NCI-H2107 (cell line): ENCODE measurements at regions not wholly inside any gene's neighbourhood (a gene's known extent, or its start where the extent isn't known, plus 50 kb on each side); places are given as distances from the start of the nearest gene placed in this dataset.
"Not testable (repeated sequence)": the region's sequence is repeated elsewhere in the genome, so short reads cannot be mapped to it uniquely, and the experiment has no call there.

Experiments used
- DNase-seq: peaks from one replicate; lab custom pipeline; 2025; lab: John Stamatoyannopoulos, UW

- DNase-seq = no peak
Measured at GRCh38 chr3:194950906-194951628, 265.4 kb downstream of the FAM43A start.

GRCh38 chr3:194951629-194951920 lies 265.9 kb downstream of the FAM43A start:
- not testable (repeated sequence) for DNase-seq

GRCh38 chr3:194951931-194952582 lies 266.4 kb downstream of the FAM43A start:
- no peak for DNase-seq

GRCh38 chr3:194952841-194953241 lies 267.2 kb downstream of the FAM43A start:
- peak; percentile 14 for DNase-seq

GRCh38 chr3:194953291-194953690 lies 267.6 kb downstream of the FAM43A start:
- DNase-seq = no peak

- no peak for DNase-seq
Measured at GRCh38 chr3:194955546-194955945, 269.9 kb downstream of the FAM43A start.

GRCh38 chr3:194955979-194956696 lies 270.5 kb downstream of the FAM43A start:
- DNase-seq = no peak

GRCh38 chr3:194956697-194957396 lies 271.2 kb downstream of the FAM43A start:
- no peak for DNase-seq

- no peak for DNase-seq
Measured at GRCh38 chr3:194957743-194958240, 272.1 kb downstream of the FAM43A start.

- no peak for DNase-seq
Measured at GRCh38 chr3:194959217-194959616, 273.5 kb downstream of the FAM43A start.

GRCh38 chr3:194959666-194960065 lies 274.0 kb downstream of the FAM43A start:
- not testable (repeated sequence) for DNase-seq

- DNase-seq = no peak
Measured at GRCh38 chr3:194960446-194961032, 274.9 kb downstream of the FAM43A start.

- no peak for DNase-seq
Measured at GRCh38 chr3:194961149-194961548, 275.5 kb downstream of the FAM43A start.

GRCh38 chr3:194961571-194961970 lies 275.9 kb downstream of the FAM43A start:
- no peak for DNase-seq

- DNase-seq = no peak
Measured at GRCh38 chr3:194962056-194962455, 276.4 kb downstream of the FAM43A start.

- no peak for DNase-seq
Measured at GRCh38 chr3:194964809-194965208, 279.1 kb downstream of the FAM43A start.

- DNase-seq = no peak
Measured at GRCh38 chr3:194967151-194968117, 281.8 kb downstream of the FAM43A start.

- DNase-seq = no peak
Measured at GRCh38 chr3:194970066-194970465, 284.4 kb downstream of the FAM43A start.

GRCh38 chr3:194971009-194971408 lies 285.3 kb downstream of the FAM43A start:
- no peak for DNase-seq

- DNase-seq = no peak
Measured at GRCh38 chr3:194971965-194972364, 286.3 kb downstream of the FAM43A start.

GRCh38 chr3:194972641-194973040 lies 287.0 kb downstream of the FAM43A start:
- no peak for DNase-seq
